ENCODE measurements at regions not wholly inside any gene's neighbourhood (a gene's known extent, or its start where the extent isn't known, plus 50 kb on each side); places are given as distances from the start of the nearest gene placed in this dataset.
"Not testable (repeated sequence)": the region's sequence is repeated elsewhere in the genome, so short reads cannot be mapped to it uniquely, and the experiment has no call there.

DNA sequence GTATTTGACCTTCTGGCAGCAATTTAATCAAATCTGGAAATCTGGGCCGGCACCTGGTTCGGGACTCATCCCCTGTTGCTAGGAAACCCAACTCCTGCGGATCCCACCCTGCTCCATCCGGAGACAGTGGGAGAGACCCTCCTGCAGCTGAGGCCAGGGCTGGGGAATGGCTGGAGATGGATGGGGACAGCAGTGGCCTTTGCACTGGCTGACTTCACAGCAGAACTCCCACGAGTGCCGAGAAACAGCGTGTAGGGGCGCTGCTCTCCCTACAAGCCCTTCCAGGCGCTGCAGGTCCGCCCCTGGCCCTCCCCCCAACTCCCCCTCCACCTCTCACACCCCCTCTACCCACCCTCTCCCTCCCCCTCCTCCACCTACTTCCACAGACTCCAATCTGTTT is 105.8 kb upstream of the PPP1R26 start:
- intact Hi-C loops (cut with DNase I) = no loop called here
- DNase-seq (ENCODE audit: missing footprints) (no peak), ATAC-seq (no peak)

DNA sequence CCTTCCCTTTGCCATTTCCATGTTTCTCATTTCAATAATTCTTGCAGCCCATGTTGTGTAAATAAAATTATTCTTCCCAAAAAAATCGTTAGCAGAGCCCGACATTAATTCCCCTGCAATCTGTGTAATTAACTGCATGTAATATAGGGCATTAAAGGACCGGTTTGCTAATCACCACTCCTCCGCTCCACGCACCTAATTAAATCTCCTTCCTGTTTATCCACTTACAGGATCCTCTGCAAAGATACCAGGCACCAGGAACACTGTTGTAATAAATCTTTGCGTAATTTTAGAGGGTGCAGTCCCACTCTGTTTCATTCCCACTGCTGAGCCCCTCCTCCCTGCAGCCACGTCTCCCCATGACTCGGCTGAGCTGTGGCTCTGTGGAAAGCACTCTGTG is 105.0 kb upstream of the PPP1R26 start:
- no peak for DNase-seq (ENCODE audit: missing footprints)
- no peak for ATAC-seq
- intact Hi-C loops (cut with DNase I) = no loop called here

DNA sequence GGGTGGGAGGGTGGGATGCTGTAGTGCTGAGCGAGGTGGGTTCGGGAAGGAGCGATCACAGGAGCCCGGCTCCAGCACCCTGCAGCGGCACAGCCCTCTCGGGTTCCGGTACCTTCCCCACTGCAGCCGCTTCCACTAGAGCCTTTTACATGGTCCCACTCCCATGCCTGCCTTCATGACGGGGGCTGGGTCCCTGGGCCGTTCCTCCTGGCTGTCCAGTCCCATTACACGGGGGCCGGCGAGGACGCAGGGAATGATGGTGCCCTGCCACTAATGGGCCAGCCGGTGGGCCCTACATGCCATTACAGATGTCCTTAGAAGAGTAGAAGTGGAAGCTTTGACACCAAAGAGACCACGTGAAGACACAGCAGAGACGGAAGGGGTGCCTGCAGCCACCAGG is 104.6 kb upstream of the PPP1R26 start:
- DNase-seq (ENCODE audit: missing footprints) (peak; percentile 55), ATAC-seq (no peak)
- intact Hi-C loops (cut with DNase I) = no loop called here

DNA sequence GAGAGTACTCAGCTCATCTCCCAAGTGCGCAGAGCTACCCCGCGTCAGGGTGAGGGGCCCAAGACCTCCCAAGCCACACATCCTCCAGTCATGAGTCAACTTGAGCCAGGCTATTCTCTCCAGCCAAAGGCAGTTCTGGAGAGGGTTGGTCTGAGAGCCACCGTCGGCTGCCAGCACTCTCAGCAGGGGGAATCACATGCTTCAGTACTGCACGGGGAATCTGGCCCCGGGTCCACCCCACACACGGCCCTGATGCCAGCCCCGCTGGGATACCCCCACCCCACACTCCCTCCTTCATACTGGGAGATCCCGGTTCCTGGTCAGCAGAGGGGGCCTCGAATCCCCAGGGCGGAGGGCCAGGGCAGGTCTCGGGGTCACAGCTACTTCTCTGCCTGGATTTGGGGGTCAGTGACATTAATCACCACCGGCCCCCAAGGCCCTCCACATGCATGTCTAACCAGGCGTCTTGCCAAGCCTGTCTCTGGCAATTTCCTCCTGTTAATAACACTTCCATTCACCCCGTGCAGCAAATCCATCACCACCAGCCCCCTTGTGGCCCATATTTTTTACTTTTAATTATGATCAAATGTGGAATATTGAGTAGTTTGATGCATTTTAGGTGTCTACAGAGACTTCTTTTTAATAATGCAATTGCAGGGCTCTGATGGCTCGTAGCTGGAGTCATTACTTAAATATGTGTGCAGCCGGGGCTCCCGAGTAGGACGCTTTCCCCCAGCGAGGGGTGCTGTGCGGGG is 102.9 kb upstream of the PPP1R26 start:
- ATAC-seq (no peak), DNase-seq (ENCODE audit: missing footprints) (peak; percentile 31)
- intact Hi-C loops (cut with DNase I) = no loop called here

DNA sequence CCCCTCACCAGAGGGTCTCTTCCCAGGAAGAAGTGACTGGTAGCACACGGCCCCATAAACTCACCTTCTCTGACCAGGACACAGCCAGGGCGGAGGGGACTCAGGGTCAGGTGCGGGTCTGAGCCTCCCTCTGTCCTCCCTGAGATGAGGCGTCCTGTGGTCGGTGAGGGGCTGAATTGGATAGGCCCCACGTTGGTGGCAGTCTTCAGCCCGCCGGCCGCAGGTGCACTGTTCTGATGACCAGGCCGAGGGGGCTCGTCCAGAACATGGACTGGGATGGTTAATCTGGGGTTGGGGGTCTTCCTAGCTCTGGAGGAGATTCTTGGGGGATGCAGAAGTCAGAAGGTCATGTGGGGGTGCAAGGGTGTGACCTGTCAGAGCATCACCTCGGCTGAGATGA is 102.2 kb upstream of the PPP1R26 start:
- ATAC-seq (no peak), DNase-seq (ENCODE audit: missing footprints) (peak; percentile 40)
- intact Hi-C loops (cut with DNase I) = no loop called here

DNA sequence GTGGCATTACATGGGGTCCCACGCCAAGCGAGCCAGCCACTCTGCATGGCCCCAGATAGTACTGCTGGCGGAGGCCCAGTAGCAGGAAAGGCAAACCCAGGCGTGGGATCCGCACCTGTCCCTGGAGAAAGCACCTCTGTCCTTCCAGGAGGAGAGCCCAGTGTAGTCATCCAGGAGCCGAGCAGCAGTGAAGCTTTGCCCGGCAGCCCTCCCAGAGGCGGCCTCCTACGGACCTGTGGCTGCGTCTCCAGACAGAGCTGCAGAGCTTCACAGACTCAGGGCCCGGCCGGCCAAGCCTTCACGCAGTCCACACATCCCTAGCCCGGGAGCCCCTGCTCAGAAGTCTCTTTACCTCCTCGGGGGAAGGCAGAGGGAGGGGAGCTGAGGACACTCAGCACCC is 100.8 kb upstream of the PPP1R26 start:
- DNase-seq (ENCODE audit: missing footprints) (peak; percentile 57), ATAC-seq (no peak)
- intact Hi-C loops (cut with DNase I) = no loop called here

DNA sequence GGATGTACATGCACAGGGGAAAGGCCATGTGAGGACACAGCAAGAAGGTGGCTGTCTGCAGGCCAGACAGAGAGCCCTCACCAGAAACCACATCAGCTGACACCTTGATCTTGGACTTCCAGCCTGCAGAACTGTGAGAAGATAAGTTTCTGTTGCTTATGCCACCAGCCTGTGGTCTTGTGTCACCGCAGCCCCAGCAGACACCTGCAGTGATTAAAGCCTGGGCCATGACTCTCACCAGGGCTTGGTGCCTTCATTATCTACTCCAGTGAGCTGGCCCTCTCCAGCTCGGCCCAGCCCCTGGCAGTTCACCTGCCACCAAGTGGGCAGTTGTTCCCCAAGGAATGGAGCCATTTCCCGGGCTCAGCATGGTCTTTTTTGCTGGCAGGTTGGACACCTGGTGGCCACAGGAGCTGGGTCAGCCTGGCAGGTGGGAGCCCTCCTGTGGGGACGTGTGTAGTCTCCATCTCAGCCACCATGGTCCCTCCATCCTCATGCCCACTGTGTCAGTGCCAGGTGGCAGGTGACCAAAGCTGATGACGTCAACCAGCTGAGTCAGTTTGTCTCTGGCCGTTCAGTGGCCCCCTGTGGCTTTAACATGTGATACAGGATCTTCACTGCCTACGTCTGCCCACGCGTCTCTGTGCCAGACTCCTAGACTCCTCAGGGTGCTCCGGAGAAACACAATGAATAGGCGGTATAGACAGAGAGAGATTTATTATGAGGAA is 99.9 kb upstream of the PPP1R26 start:
- intact Hi-C loops (cut with DNase I) = no loop called here
- DNase-seq (ENCODE audit: missing footprints) = peak; percentile 45
- ATAC-seq = no peak

GRCh38 chr9:135380311-135380960 is 99.1 kb upstream of the PPP1R26 start:
- DNase-seq (ENCODE audit: missing footprints) (peak; percentile 42), ATAC-seq (no peak)
- intact Hi-C loops (cut with DNase I) = no loop called here

GRCh38 chr9:135381762-135382310 is 97.7 kb upstream of the PPP1R26 start:
- intact Hi-C loops (cut with DNase I) = no loop called here
- DNase-seq (ENCODE audit: missing footprints) = peak; percentile 4
- no peak for ATAC-seq

- intact Hi-C loops (cut with DNase I) = no loop called here
- DNase-seq (ENCODE audit: missing footprints) (peak; percentile 30), ATAC-seq (no peak)
Observed at GRCh38 chr9:135384226-135384625, 95.4 kb upstream of the PPP1R26 start.

GRCh38 chr9:135384815-135385405 is 94.7 kb upstream of the PPP1R26 start:
- DNase-seq (ENCODE audit: missing footprints); ATAC-seq; intact Hi-C loops (cut with DNase I): not testable (repeated sequence)

DNA sequence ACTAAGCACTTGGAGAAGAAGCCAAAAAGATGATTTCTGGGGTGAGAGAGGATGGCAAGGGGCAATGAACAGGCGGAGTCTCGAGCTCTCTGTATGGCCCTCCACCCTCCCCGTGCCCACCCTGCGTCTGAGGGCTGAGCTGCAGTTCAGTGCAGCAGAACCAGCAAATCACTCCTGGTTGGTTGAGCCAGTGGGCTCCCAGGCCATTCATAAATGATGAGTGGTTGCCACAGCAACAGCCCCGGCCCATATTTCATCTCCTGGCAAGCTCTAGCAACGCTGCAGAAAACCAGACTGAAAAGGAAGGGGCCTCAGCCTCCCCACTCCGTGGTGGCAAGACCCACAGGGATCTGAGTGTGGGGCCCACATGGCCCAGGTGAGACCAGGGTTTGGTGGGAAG is 93.8 kb upstream of the PPP1R26 start:
- ATAC-seq (no peak), DNase-seq (ENCODE audit: missing footprints) (no peak)
- intact Hi-C loops (cut with DNase I) = no loop called here

GRCh38 chr9:135387976-135388375 is 91.6 kb upstream of the PPP1R26 start:
- ATAC-seq = no peak
- intact Hi-C loops (cut with DNase I) = no loop called here
- DNase-seq (ENCODE audit: missing footprints) = no peak

- DNase-seq (ENCODE audit: missing footprints) (no peak), ATAC-seq (no peak)
- intact Hi-C loops (cut with DNase I) = no loop called here
Observed at GRCh38 chr9:135388530-135388929, 91.1 kb upstream of the PPP1R26 start.

GRCh38 chr9:135391759-135392158 is 87.8 kb upstream of the PPP1R26 start:
- no peak for ATAC-seq
- intact Hi-C loops (cut with DNase I) = no loop called here
- DNase-seq (ENCODE audit: missing footprints) = peak; percentile 18

GRCh38 chr9:135392511-135392910 is 87.1 kb upstream of the PPP1R26 start:
- ATAC-seq (no peak), DNase-seq (ENCODE audit: missing footprints) (peak; percentile 6)
- intact Hi-C loops (cut with DNase I) = no loop called here

- intact Hi-C loops (cut with DNase I) = no loop called here
- ATAC-seq = no peak
- no peak for DNase-seq (ENCODE audit: missing footprints)
Observed at GRCh38 chr9:135394131-135394530, 85.5 kb upstream of the PPP1R26 start.

DNA sequence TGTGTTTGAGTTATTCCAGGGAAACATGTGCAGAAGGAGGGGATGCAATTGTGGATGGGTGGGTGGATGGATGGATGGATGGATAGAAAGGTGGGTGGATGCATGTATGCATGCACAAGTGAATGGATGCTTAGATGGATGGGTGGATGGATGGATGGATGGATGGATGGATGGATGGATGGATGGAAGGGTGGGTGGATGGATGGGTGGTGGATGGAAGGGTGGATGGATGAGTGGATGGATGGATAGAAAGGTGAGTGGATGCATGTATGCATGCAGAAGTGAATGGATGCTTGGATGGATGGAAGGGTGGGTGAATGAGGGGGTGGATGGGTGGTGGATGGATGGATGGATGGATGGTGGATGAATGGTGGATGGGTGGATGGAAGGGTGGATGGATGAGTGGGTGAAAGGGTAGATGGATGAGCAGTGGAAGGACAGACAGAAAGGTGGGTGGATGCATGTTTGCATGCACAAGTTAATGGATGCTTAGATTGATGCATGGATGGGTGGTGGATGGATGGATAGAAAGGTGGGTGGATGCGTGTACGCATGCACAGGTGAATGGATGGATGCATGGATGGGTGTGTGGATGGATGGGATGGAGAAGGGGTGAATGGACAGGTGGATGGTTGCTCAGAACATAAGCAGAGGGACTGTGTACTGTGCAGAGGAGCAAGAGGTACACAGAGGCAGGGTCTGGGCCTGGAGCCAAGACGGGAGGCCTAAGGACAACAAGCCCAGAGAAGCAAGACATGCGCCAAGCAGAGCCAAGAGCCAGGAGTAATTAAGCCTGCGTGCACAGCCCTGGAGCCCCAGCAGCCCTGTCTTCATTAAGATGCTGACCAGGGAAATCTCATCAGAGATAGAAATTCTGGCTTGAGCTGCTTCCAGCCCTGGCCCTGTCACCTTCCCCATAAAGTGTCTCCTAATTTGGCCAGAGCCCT is 84.6 kb upstream of the PPP1R26 start:
- DNase-seq (ENCODE audit: missing footprints) = peak; percentile 17
- intact Hi-C loops (cut with DNase I) = no loop called here
- ATAC-seq = no peak
